HepG2 (cell line): ENCODE measurements at regions not wholly inside any gene's neighbourhood (a gene's known extent, or its start where the extent isn't known, plus 50 kb on each side); places are given as distances from the start of the nearest gene placed in this dataset.

Experiments used
- ATAC-seq: fragments of 200-7000 bp; cut with Tn5 transposase; 3 replicates; pipeline ENCODE4 v1.9.1; 2020; ENCODE audit warnings: mild to moderate bottlenecking, moderate library complexity
- BruUV-seq: library from RNA; stranded (reverse); fragments of 400-500 nt; replicated peaks from 2 replicates; lab custom pipeline; 2021; lab: Mats Ljungman, UMichigan
- CTCF ChIA-PET: fragments of 300-600 bp; formaldehyde crosslinking; extraction: SDS; loops from one replicate; lab custom pipeline; 2021; ENCODE audit warnings: low total read pairs, inconsistent platforms, low intra/inter-chr PET ratio; lab: Yijun Ruan, JAX
- POLR2A ChIA-PET: fragments of 350-600 bp; sonication (Branson Sonifier 250); formaldehyde crosslinking; loops from one replicate; lab custom pipeline; 2020; ENCODE audit warnings: antibody characterized with exemption, inconsistent platforms; lab: Yijun Ruan, JAX
- DNase-seq: peaks from one replicate; pipeline ENCODE4 v3.0.0-alpha.2; 2015; ENCODE audit warnings: low spot score
- FAIRE-seq: peaks from 3 replicates; lab custom pipeline; 2011; peaks lifted over from hg19 to GRCh38; lab: Jason Lieb, UNC
- H2AFZ ChIP-seq: one replicate; pipeline ENCODE4 v1.6.1; 2011; ENCODE audit warnings: low read length, inconsistent platforms
- H3K27ac ChIP-seq: fragments of 300-600 bp; 3 replicates; pipeline ENCODE4 v1.8.0; 2011; ENCODE audit warnings: mixed run types, mild to moderate bottlenecking, mixed read lengths, low read length, inconsistent platforms; ENCODE audit not compliant: insufficient read depth; ENCODE audit errors: extremely low read length
- H3K27me3 ChIP-seq, 2 experiments: fragments of 200-600 bp in 1 of 2; 2 replicates in 1 of 2; 3 replicates in 1 of 2; pipeline versions ENCODE4 v1.6.0 to v1.8.0; 2011; ENCODE audit warnings: low read length in 2 of 2, mild to moderate bottlenecking in 2 of 2, moderate library complexity in 2 of 2, inconsistent platforms in 1 of 2; ENCODE audit not compliant: insufficient read depth in 2 of 2, control insufficient read depth in 1 of 2
- H3K36me3 ChIP-seq, 2 experiments: fragments of 200-600 bp in 1 of 2; replicated peaks in 1 of 2; 2 replicates in 1 of 2; 3 replicates in 1 of 2; pipeline versions ENCODE4 v1.5.1 to v1.8.0; 2011; ENCODE audit warnings: low read length in 2 of 2, inconsistent platforms in 1 of 2; ENCODE audit not compliant: insufficient read depth in 2 of 2, control insufficient read depth in 1 of 2
- H3K4me1 ChIP-seq: 2 replicates; pipeline ENCODE4 v1.5.1; 2012; ENCODE audit warnings: low read length, inconsistent platforms; ENCODE audit not compliant: insufficient read depth
- H3K4me2 ChIP-seq: 2 replicates; pipeline ENCODE4 v1.6.0; 2011; ENCODE audit warnings: low read depth, low read length, inconsistent platforms
- H3K4me3 ChIP-seq, 3 experiments: fragments of 200-600 bp in 1 of 3; sonication (generic), shearing (Covaris generic) in 1 of 3; replicated peaks in 1 of 3; 2 replicates each; pipeline ENCODE4 v1.5.1; 2011 to 2016; ENCODE audit warnings: low read length in 3 of 3, inconsistent platforms in 2 of 3, low read depth in 2 of 3, mild to moderate bottlenecking in 2 of 3, control low read depth in 1 of 3, mixed read lengths in 1 of 3; ENCODE audit not compliant: insufficient read depth in 1 of 3
- H3K79me2 ChIP-seq: one replicate; pipeline ENCODE4 v1.6.1; 2011; ENCODE audit warnings: low read length, inconsistent platforms; ENCODE audit not compliant: insufficient read depth
- H3K9ac ChIP-seq: 2 replicates; pipeline ENCODE4 v1.6.0; 2011; ENCODE audit warnings: mild to moderate bottlenecking, low read depth, low read length, inconsistent platforms; ENCODE audit not compliant: insufficient read depth
- H3K9me3 ChIP-seq: 2 replicates; pipeline ENCODE4 v1.5.1; 2012; ENCODE audit warnings: mild to moderate bottlenecking, low read length
- H4K20me1 ChIP-seq: 2 replicates; pipeline ENCODE4 v1.6.0; 2011; ENCODE audit warnings: inconsistent platforms, mild to moderate bottlenecking, low read length, moderate library complexity; ENCODE audit not compliant: insufficient read depth
- ATF2 ChIP-seq: sonication (generic); formaldehyde crosslinking; IDR thresholded peaks from 2 replicates; pipeline ENCODE4 v1.4.0; 2020; ENCODE audit warnings: missing genetic modification reagents
- BRF2 ChIP-seq: sonication (generic); formaldehyde crosslinking; IDR thresholded peaks from 2 replicates; pipeline ENCODE4 v1.8.1; 2022; ENCODE audit warnings: mild to moderate bottlenecking, missing genetic modification reagents
- HMGA1 ChIP-seq: sonication (generic); formaldehyde crosslinking; conservative IDR thresholded peaks from 2 replicates; pipeline ENCODE4 v1.4.0; 2020; ENCODE audit warnings: missing genetic modification reagents
- NFE2L1 ChIP-seq: sonication (generic); formaldehyde crosslinking; IDR thresholded peaks from 2 replicates; pipeline ENCODE4 v1.4.0; 2020; ENCODE audit warnings: missing genetic modification reagents, mild to moderate bottlenecking, borderline replicate concordance
- NR2F2 ChIP-seq: IDR thresholded peaks from 2 replicates; pipeline ENCODE4 v1.6.1; 2012; ENCODE audit warnings: low read depth, inconsistent platforms, borderline replicate concordance
- SIN3B ChIP-seq: fragments of 150-350 bp; IDR thresholded peaks from 2 replicates; pipeline ENCODE4 v1.6.1; 2014; ENCODE audit warnings: low read length
- SP140L ChIP-seq: sonication (generic); formaldehyde crosslinking; IDR thresholded peaks from 2 replicates; pipeline ENCODE4 v1.4.0; 2020; ENCODE audit warnings: missing genetic modification reagents, borderline replicate concordance
- TAF15 ChIP-seq: fragments of 200-400 bp; formaldehyde crosslinking; IDR thresholded peaks from one replicate; pipeline ENCODE4 v1.6.1; 2018; ENCODE audit warnings: mild to moderate bottlenecking, low read depth, low read length; ENCODE audit not compliant: poor library complexity, severe bottlenecking
- THRA ChIP-seq: sonication (generic); formaldehyde crosslinking; IDR thresholded peaks from 2 replicates; pipeline ENCODE4 v1.4.0; 2020; ENCODE audit warnings: missing genetic modification reagents, borderline replicate concordance
- ZNF501 ChIP-seq: sonication (generic); formaldehyde crosslinking; IDR thresholded peaks from 2 replicates; pipeline ENCODE4 v1.5.1; 2020; ENCODE audit warnings: mild to moderate bottlenecking, moderate library complexity, missing genetic modification reagents
- ZSCAN5A ChIP-seq: sonication (generic); formaldehyde crosslinking; IDR thresholded peaks from 2 replicates; pipeline ENCODE4 v1.8.0; 2022; ENCODE audit warnings: mild to moderate bottlenecking, missing genetic modification reagents, borderline replicate concordance
- WGBS: methylation state at CpG from one replicate; pipeline ENCODE4 v1.1.6; 2017; ENCODE audit warnings: low lambda C conversion rate; 5-methylcytosine and 5-hydroxymethylcytosine counted together
- in situ Hi-C: cut with HindIII; loops from 2 replicates; pipeline ENCODE4 v1.10.0; 2017; ENCODE audit warnings: low pct_unique_long_range_greater_than_20kb; ENCODE audit not compliant: extremely low pct_ligation_motif_present
- intact Hi-C: fragments of 100-400 bp; cut with micrococcal nuclease; formaldehyde crosslinking; loops from one replicate; pipeline ENCODE4 v1.10.0; 2022; ENCODE audit not compliant: unreplicated experiment

GRCh38 chr6:12404651-12405050 lies 114.5 kb downstream of the EDN1 start:
- POLR2A ChIA-PET, result no interaction called here
- ATAC-seq (no peak), DNase-seq (no peak), FAIRE-seq (no peak)
- H4K20me1 ChIP-seq, result no peaks in the 10 kb centered on the region
- no peak overlapping the region for H3K27ac ChIP-seq
- H3K9ac ChIP-seq, result no peak overlapping the region
- CTCF ChIA-PET, result no interaction called here
- intact Hi-C loops, result no loop called here
- H3K79me2 ChIP-seq, result no peaks in the 10 kb centered on the region
- H3K36me3 ChIP-seq, result no peaks in the 10 kb centered on the region
- H3K9me3 ChIP-seq, result no peaks in the 10 kb centered on the region
- in situ Hi-C loops, result no loop called here
- H3K4me2 ChIP-seq, result no peak overlapping the region
- no peaks in the 10 kb centered on the region for H3K4me1 ChIP-seq
- 0% methylated on average over 1 of the region's 1 CpG for WGBS
- no TSS peak for BruUV-seq
- H3K27me3 ChIP-seq, result peaks cover 0 to 1% of the 10 kb centered on the region in 2 experiments; a peak in 1 of 5 replicates
- no peak overlapping the region for H2AFZ ChIP-seq
- TF ChIP-seq SIN3B, result no peak
- TF ChIP-seq ATF2 (CRISPR knock-in tag), result no peak
- no peak for TF ChIP-seq ZNF501 (CRISPR knock-in tag)
- TF ChIP-seq THRA (CRISPR knock-in tag), result no peak
- TF ChIP-seq HMGA1 (CRISPR knock-in tag), result no peak
- no peak for TF ChIP-seq NR2F2
- TF ChIP-seq ZSCAN5A (CRISPR knock-in tag), result no peak
- no peak for TF ChIP-seq BRF2 (CRISPR knock-in tag)
- no peak for TF ChIP-seq NFE2L1 (CRISPR knock-in tag)
- TF ChIP-seq TAF15, result no peak
- TF ChIP-seq SP140L (CRISPR knock-in tag), result no peak
- no peak overlapping the region for H3K4me3 ChIP-seq
